HL-60 (cell line): ENCODE measurements at regions not wholly inside any gene's neighbourhood (a gene's known extent, or its start where the extent isn't known, plus 50 kb on each side); places are given as distances from the start of the nearest gene placed in this dataset.

Experiments
- DNase-seq, 2 experiments: peaks; one replicate each; pipeline ENCODE4 v3.0.0-alpha.2; 2010 to 2020; ENCODE audit warnings: low read depth in 1 of 2, low spot score in 1 of 2
- H3K27ac ChIP-seq: fragments of 250-450 bp; sonication (Bioruptor Pico); replicated peaks from 2 replicates; pipeline ENCODE4 v1.5.1; 2020; ENCODE audit warnings: mild to moderate bottlenecking, moderate library complexity
- H3K27me3 ChIP-seq: fragments of 250-450 bp; sonication (Bioruptor Pico); 2 replicates; pipeline ENCODE4 v1.5.1; 2021; ENCODE audit warnings: mild to moderate bottlenecking, moderate library complexity; ENCODE audit not compliant: insufficient read depth, poor library complexity, severe bottlenecking
- H3K4me3 ChIP-seq: replicated peaks from 2 replicates; pipeline ENCODE4 v1.5.1; 2011; ENCODE audit warnings: mild to moderate bottlenecking, control low read depth, low read length; ENCODE audit not compliant: insufficient read depth
- GABPA ChIP-seq: IDR thresholded peaks from 2 replicates; pipeline ENCODE4 v1.6.1; 2012; ENCODE audit warnings: low read depth
- POLR2AphosphoS5 ChIP-seq: IDR thresholded peaks from 2 replicates; pipeline ENCODE4 v1.6.1; 2012; ENCODE audit warnings: low read depth
- SPI1 ChIP-seq: IDR thresholded peaks from 2 replicates; pipeline ENCODE4 v1.6.1; 2012; ENCODE audit warnings: low read depth, mild to moderate bottlenecking, borderline replicate concordance
- TF ChIP-seq, protein P1 (sequence below): IDR thresholded peaks from 2 replicates; pipeline ENCODE4 v1.6.1; 2012; ENCODE audit warnings: low read depth; ENCODE audit not compliant: insufficient replicate concordance
- TF ChIP-seq, protein P2 (sequence below): IDR thresholded peaks from one replicate; pipeline ENCODE4 v1.5.1; 2011; ENCODE audit warnings: low read length, control low read depth, inconsistent platforms; ENCODE audit not compliant: insufficient read depth

DNA sequence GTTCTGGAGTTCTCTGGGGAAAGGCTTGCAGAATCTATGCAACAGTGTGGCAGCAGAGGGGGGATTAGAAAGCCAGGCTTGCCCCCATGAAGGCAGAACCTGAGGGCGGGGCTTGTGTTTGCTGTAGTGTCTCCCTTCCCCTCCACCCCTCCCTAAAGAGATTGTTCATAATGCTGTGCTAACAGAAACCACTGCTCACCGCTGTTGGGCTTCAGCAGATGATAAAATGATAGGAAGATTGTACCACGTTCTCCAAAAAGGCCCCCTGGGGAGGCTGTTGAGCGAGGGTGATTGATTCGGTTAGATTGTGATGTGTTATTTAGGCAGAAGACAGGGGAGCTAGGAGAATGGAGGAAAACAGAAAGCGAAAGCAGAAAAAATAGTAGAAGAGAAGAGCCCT is 215.2 kb upstream of the NCAM1 start:
- DNase-seq, result no peak
- Histone ChIP-seq H3K27ac (no peak overlapping the region), H3K4me3 (no peak overlapping the region), H3K27me3 (no peaks in the 10 kb centered on the region)
- TF ChIP-seq SPI1 (no peak), POLR2AphosphoS5 (no peak), GABPA (no peak)
- TF ChIP-seq, protein P1, sequence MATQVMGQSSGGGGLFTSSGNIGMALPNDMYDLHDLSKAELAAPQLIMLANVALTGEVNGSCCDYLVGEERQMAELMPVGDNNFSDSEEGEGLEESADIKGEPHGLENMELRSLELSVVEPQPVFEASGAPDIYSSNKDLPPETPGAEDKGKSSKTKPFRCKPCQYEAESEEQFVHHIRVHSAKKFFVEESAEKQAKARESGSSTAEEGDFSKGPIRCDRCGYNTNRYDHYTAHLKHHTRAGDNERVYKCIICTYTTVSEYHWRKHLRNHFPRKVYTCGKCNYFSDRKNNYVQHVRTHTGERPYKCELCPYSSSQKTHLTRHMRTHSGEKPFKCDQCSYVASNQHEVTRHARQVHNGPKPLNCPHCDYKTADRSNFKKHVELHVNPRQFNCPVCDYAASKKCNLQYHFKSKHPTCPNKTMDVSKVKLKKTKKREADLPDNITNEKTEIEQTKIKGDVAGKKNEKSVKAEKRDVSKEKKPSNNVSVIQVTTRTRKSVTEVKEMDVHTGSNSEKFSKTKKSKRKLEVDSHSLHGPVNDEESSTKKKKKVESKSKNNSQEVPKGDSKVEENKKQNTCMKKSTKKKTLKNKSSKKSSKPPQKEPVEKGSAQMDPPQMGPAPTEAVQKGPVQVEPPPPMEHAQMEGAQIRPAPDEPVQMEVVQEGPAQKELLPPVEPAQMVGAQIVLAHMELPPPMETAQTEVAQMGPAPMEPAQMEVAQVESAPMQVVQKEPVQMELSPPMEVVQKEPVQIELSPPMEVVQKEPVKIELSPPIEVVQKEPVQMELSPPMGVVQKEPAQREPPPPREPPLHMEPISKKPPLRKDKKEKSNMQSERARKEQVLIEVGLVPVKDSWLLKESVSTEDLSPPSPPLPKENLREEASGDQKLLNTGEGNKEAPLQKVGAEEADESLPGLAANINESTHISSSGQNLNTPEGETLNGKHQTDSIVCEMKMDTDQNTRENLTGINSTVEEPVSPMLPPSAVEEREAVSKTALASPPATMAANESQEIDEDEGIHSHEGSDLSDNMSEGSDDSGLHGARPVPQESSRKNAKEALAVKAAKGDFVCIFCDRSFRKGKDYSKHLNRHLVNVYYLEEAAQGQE, result no peak
- TF ChIP-seq, protein P2, sequence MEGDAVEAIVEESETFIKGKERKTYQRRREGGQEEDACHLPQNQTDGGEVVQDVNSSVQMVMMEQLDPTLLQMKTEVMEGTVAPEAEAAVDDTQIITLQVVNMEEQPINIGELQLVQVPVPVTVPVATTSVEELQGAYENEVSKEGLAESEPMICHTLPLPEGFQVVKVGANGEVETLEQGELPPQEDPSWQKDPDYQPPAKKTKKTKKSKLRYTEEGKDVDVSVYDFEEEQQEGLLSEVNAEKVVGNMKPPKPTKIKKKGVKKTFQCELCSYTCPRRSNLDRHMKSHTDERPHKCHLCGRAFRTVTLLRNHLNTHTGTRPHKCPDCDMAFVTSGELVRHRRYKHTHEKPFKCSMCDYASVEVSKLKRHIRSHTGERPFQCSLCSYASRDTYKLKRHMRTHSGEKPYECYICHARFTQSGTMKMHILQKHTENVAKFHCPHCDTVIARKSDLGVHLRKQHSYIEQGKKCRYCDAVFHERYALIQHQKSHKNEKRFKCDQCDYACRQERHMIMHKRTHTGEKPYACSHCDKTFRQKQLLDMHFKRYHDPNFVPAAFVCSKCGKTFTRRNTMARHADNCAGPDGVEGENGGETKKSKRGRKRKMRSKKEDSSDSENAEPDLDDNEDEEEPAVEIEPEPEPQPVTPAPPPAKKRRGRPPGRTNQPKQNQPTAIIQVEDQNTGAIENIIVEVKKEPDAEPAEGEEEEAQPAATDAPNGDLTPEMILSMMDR, result no peak

DNA sequence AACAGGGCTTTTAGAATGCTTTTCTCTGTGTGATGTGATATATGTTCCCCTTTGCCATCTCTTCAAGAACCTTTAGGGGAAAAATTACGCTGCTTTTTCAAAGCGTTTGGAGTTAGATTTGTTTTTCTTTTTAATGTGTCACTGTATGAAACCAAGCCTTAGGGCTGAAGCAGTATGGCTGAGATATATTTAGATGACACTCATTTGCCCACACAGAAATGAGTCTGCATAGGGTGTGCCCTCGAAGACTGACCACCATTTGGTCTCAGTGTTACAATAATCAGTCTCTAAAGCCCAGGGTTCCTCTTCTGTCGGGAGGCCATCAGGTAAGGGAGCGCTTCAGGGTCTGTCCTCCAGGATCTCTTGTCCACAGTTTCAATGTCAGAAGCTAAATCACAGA is 213.0 kb upstream of the NCAM1 start:
- DNase-seq, result no peak
- Histone ChIP-seq H3K27me3 (no peaks in the 10 kb centered on the region), H3K4me3 (no peak overlapping the region), H3K27ac (no peak overlapping the region)
- TF ChIP-seq SPI1, result no peak
- TF ChIP-seq, protein P2, result no peak
- TF ChIP-seq POLR2AphosphoS5, result no peak
- TF ChIP-seq, protein P1, result no peak
- no peak for TF ChIP-seq GABPA

DNA sequence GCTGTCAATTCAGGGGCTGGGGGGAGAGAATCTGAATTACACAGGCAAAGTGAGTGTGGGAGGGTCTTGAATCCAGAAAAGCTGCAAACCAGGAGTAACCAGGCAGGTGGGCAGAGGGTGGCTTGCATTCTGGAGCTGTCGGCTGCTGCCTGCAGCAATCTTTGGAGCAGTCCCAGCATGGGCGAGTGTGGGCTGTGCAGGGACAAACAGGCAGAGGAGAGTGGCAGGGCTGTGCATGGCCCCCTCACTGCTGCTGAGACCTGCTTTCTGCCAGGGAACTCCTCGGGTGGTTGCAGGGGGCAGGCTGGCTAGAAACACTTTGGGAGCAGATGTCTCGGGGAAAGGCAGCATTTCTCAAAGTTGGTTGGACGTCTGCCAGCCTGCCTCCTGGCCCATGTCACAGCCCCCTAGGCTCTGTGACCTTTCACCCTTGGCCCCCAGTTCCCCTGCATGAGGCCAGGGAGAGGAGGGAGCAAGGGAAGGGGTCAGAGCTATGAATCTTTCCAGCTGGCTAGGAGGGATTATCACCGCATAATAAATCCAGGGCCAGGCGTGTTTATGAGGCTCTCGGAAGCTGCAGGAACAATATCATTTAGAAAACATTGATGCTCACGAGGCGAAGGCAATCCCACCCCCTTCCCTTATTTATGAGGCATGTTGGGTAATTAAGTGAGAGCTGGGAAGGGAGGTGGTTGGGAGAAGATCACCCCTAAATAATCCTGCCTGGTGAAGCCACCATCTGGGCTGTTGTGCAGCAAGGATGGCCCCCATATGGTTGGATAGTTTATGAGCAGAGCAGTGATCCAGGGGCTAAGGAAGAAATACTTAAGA is 212.3 kb upstream of the NCAM1 start:
- Histone ChIP-seq H3K27ac (no peak overlapping the region), H3K27me3 (no peaks in the 10 kb centered on the region), H3K4me3 (no peak overlapping the region)
- TF ChIP-seq, protein P1, result no peak
- no peak for TF ChIP-seq POLR2AphosphoS5
- no peak for TF ChIP-seq SPI1
- TF ChIP-seq, protein P2, result no peak
- no peak for TF ChIP-seq GABPA
- DNase-seq, result no peak
